ENCODE measurements at regions not wholly inside any gene's neighbourhood (a gene's known extent, or its start where the extent isn't known, plus 50 kb on each side); places are given as distances from the start of the nearest gene placed in this dataset.

- no peak for TF ChIP-seq RAD21 (IDR thresholded peaks at IDR 0.05 in 1 of 2, conservative IDR thresholded peaks at IDR 0.05 in 1 of 2; ENCODE audit: low read depth in 2 of 2, low read length in 2 of 2)
- TF ChIP-seq JUND (IDR thresholded peaks at IDR 0.05; ENCODE audit: low read length): no peak
- TF ChIP-seq HDAC2 (IDR thresholded peaks at IDR 0.05; ENCODE audit: borderline replicate concordance in 1 of 2, low read depth in 2 of 2, low read length in 2 of 2): no peak
- TF ChIP-seq CBX8 (IDR thresholded peaks at IDR 0.05; ENCODE audit: borderline replicate concordance, low read depth, low read length): no peak
- TF ChIP-seq BACH1 (IDR thresholded peaks at IDR 0.05; ENCODE audit: low read length): no peak
- no peak for TF ChIP-seq SRF (IDR thresholded peaks at IDR 0.05; ENCODE audit: low read depth, low read length)
- no peak for TF ChIP-seq SIRT6 (IDR thresholded peaks at IDR 0.05; ENCODE audit: low read length)
These were observed 643.0 kb upstream of the FAM98A start (continued) for GRCh38 chr2:34241905-34242762.

All from H1 (cell line).